Epithelial cell of prostate (primary cell): ENCODE measurements at regions not wholly inside any gene's neighbourhood (a gene's known extent, or its start where the extent isn't known, plus 50 kb on each side); places are given as distances from the start of the nearest gene placed in this dataset.
"Not testable (repeated sequence)": the region's sequence is repeated elsewhere in the genome, so short reads cannot be mapped to it uniquely, and the experiment has no call there.

ENCODE experiments used
- DNase-seq: peaks from one replicate; pipeline ENCODE4 v3.0.0-alpha.2; 2011; ENCODE audit warnings: low read depth, low spot score
- H3K27ac ChIP-seq: fragments of 450-650 bp; 2 replicates; pipeline ENCODE4 v1.5.1; 2017; ENCODE audit warnings: mild to moderate bottlenecking

GRCh38 chr4:101678180-101678579 is 112.3 kb upstream of the BANK1 start:
- no peak overlapping the region for H3K27ac ChIP-seq
- no peak for DNase-seq

GRCh38 chr4:101670897-101671296 is 119.6 kb upstream of the BANK1 start:
- H3K27ac ChIP-seq: no peak overlapping the region
- no peak for DNase-seq

- no peak for DNase-seq
- H3K27ac ChIP-seq: no peak overlapping the region
Measured at GRCh38 chr4:101670370-101670769, 120.2 kb upstream of the BANK1 start.

GRCh38 chr4:101669832-101670188 is 120.7 kb upstream of the BANK1 start:
- no peak for DNase-seq
- no peak overlapping the region for H3K27ac ChIP-seq

- DNase-seq: no peak
- no peak overlapping the region for H3K27ac ChIP-seq
Measured at GRCh38 chr4:101669138-101669831, 121.2 kb upstream of the BANK1 start.

- no peak for DNase-seq
- H3K27ac ChIP-seq: no peak overlapping the region
Measured at GRCh38 chr4:101667348-101667747, 123.2 kb upstream of the BANK1 start.

- DNase-seq: no peak
- no peak overlapping the region for H3K27ac ChIP-seq
Measured at GRCh38 chr4:101660607-101661006, 129.9 kb upstream of the BANK1 start.

GRCh38 chr4:101655857-101656256 is 134.7 kb upstream of the BANK1 start:
- H3K27ac ChIP-seq: no peak overlapping the region
- DNase-seq: no peak

- DNase-seq: no peak
- no peak overlapping the region for H3K27ac ChIP-seq
Measured at GRCh38 chr4:101655005-101655404, 135.5 kb upstream of the BANK1 start.

- no peak overlapping the region for H3K27ac ChIP-seq
- no peak for DNase-seq
Measured at GRCh38 chr4:101651778-101652177, 138.8 kb upstream of the BANK1 start.

- peak overlapping the region; percentile 50 for H3K27ac ChIP-seq
- DNase-seq: peak; percentile 74
Measured at GRCh38 chr4:101649790-101650515, 140.6 kb upstream of the BANK1 start.

GRCh38 chr4:101647710-101648034 is 142.9 kb upstream of the BANK1 start:
- no peak for DNase-seq
- H3K27ac ChIP-seq: no peak overlapping the region

GRCh38 chr4:101644516-101644915 is 146.0 kb upstream of the BANK1 start:
- no peak for DNase-seq
- no peak overlapping the region for H3K27ac ChIP-seq

- H3K27ac ChIP-seq: peak overlapping the region; percentile 19
- peak; percentile 78 for DNase-seq
Measured at GRCh38 chr4:101643186-101643837, 147.2 kb upstream of the BANK1 start.

- DNase-seq, H3K27ac ChIP-seq: not testable (repeated sequence)
Measured at GRCh38 chr4:101632766-101633165, 157.8 kb upstream of the BANK1 start.

- DNase-seq: no peak
- H3K27ac ChIP-seq: no peak overlapping the region
Measured at GRCh38 chr4:101630319-101630986, 160.1 kb upstream of the BANK1 start.

- DNase-seq: no peak
- no peak overlapping the region for H3K27ac ChIP-seq
Measured at GRCh38 chr4:101621120-101621519, 169.4 kb upstream of the BANK1 start.

- no peak overlapping the region for H3K27ac ChIP-seq
- no peak for DNase-seq
Measured at GRCh38 chr4:101615652-101616051, 174.9 kb upstream of the BANK1 start.

GRCh38 chr4:101606989-101607388 is 183.5 kb upstream of the BANK1 start:
- H3K27ac ChIP-seq, DNase-seq: not testable (repeated sequence)

- DNase-seq: no peak
Measured at GRCh38 chr4:101604976-101605375, 185.6 kb upstream of the BANK1 start.

GRCh38 chr4:101600287-101600686 is 190.2 kb upstream of the BANK1 start:
- DNase-seq: peak; percentile 20
- peak overlapping the region; percentile 94 for H3K27ac ChIP-seq

More at GRCh38 chr4:101604976-101605375, 185.6 kb upstream of the BANK1 start:
- no peak overlapping the region for H3K27ac ChIP-seq
